DMS153 (cell line): ENCODE measurements at regions not wholly inside any gene's neighbourhood (a gene's known extent, or its start where the extent isn't known, plus 50 kb on each side); places are given as distances from the start of the nearest gene placed in this dataset.

Experiments
- DNase-seq: peaks from one replicate; lab custom pipeline; 2025; lab: John Stamatoyannopoulos, UW

GRCh38 chr12:115464111-115464581 lies 780.2 kb upstream of the TBX3 start:
- DNase-seq = no peak

DNA sequence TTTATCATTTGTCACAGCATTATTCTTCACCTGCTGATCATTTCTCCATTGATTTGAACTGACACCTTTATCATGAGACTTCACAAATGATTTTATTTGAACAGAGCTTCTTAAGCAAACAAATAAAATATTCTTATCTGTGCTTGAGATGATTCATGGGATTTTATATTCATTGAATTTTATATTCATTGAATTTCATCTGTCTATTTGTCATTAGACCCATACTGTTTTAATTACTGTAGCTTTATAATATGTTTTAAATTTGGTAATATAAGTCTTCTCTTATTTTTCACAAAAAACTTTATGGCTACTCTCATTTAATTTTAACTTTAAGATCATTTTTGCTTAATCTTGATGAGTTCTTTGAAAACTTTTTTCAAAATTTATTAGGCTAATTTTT lies 777.4 kb upstream of the TBX3 start:
- no peak for DNase-seq

- DNase-seq = no peak
Measured at GRCh38 chr12:115457798-115458197, 773.8 kb upstream of the TBX3 start.

GRCh38 chr12:115456946-115457689 lies 773.1 kb upstream of the TBX3 start:
- peak; percentile 79 for DNase-seq

GRCh38 chr12:115455268-115455681 lies 771.3 kb upstream of the TBX3 start:
- DNase-seq = no peak

GRCh38 chr12:115452751-115453281 lies 768.8 kb upstream of the TBX3 start:
- no peak for DNase-seq

DNA sequence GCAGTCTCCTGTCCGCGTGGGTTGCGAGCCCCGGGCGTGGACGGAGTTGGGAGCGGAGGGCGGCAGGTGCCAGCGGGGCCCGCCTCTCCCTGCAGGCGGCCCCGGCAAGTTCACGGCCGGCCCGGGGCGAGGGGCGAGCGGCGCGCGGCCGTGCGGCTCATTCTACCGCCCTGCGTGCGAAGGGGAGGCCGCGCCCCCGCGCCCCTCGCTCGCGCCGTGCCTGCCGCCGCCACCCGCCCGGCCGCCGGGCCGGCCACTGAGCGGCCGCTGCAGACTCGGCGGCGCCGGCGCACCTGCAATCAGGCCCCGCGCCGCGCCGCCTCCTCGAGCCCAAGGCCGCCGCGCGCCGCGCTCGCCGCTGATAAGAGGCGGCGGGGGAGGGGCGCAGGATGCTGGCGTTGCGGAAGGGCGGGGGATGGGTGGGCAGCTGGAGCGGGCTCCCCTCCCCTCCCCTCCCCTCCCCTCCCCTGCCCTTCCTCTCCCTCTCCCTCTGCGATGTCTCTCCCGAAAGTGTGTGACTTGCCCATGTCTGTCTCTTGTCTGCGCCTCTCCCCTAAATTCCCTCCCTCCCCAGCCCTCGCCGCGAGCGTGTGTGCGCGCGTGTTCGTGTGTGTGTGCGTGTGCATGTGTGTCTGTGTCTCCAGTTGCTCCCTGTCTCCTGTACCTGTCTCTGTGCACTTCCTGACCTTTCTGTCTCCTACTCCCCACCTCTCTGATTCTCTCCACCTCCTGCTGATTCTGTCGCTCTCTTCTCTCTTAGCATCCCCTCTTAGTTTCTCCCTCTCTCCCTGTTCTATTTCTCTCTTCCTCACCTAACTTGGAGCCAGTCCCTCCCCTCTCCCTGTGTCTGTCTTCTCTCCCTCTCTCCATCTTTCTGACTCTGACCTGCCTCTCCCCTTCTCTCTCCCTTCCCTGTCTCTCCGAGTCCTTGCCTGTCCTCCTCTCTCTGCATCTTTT lies 768.1 kb upstream of the TBX3 start:
- peak; percentile 60 for DNase-seq

- no peak for DNase-seq
Measured at GRCh38 chr12:115451151-115451779, 767.3 kb upstream of the TBX3 start.

DNA sequence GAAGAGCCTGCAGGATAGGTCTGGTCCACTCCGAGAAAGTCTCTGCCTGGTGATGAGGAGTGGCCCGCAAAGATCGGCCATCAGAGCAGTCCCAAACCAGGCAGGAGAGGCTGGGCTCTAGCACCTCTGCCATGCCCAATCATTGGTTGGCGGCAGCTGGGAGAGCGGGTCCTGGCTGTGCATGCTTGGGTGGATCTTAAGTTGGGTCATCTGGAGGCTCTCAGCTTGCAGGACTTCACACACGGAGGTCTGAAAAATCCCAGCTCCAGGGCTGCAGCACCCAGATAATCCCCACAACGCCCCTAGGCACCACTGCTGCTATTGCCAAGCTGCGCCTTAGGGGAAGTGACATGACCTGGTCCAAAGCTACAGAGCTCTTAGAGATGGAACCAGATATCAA lies 766.7 kb upstream of the TBX3 start:
- DNase-seq = no peak

DNA sequence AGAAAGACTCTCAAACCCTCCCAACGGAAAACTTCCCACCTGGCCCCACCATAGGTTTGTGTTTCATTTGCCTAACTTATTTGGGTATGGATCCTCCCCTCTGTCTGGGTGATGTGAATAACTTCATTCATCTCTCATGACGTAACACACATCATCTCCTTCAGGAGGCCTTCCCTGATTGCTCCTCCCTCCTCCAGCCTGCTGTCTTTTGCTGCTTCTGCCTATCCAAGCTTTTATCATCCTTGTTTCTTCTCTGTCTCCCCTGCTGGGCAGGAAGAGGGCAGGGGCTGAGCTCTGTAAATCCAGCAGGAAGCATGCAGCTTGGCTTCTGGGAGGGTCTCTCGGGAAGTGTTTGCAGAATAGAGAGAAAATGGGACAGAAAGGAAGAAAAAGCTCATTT lies 766.0 kb upstream of the TBX3 start:
- DNase-seq = no peak

- DNase-seq = no peak
Measured at GRCh38 chr12:115449526-115449925, 765.6 kb upstream of the TBX3 start.

DNA sequence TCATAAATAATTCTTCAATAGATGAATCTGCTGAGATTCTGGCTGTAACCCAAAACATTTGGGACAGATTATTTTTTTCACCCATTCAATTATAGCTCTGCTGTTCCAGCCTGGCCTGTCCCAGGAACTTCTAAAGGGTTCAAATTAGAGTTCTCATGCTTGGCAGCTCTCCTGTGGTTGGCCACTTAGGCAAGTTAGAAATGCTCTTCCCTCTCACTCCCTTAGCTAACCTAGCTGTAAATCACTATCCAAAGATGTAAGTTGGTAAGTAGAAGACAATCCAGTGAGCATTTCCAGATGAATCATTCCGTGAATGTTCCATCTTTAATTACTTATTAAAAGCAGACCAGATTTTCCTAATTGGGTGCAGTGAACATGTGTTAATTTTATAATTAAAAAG lies 760.4 kb upstream of the TBX3 start:
- DNase-seq = no peak

DNA sequence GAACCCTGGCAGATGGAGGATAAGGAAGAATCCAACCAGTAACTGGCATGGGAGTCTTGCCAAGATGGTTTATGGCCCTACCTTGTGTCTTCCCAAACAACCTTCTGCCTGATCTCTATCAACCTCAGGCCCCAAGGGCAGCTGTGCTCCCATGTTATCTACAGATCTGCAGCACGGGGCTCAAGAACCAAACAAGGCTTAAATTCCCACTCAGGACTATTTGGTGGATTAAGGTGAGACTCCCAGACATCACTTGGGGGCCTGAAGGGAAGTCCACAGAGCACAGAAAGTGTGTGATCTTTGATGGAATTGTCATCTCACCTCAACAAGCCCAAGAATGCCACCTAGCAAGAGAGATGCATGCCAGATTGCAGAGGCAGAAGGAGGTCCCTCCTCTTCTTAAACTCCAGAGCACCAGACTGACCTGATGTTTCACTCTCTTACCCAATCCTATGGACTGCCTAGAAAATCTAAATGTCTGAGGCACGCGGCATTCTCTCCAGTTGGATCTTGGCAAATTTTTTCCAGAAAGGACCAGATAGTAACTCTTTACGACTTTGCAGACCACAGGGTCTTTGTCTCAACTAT lies 759.5 kb upstream of the TBX3 start:
- DNase-seq = peak; percentile 42

- DNase-seq = peak; percentile 27
Measured at GRCh38 chr12:115440438-115440837, 756.5 kb upstream of the TBX3 start.

DNA sequence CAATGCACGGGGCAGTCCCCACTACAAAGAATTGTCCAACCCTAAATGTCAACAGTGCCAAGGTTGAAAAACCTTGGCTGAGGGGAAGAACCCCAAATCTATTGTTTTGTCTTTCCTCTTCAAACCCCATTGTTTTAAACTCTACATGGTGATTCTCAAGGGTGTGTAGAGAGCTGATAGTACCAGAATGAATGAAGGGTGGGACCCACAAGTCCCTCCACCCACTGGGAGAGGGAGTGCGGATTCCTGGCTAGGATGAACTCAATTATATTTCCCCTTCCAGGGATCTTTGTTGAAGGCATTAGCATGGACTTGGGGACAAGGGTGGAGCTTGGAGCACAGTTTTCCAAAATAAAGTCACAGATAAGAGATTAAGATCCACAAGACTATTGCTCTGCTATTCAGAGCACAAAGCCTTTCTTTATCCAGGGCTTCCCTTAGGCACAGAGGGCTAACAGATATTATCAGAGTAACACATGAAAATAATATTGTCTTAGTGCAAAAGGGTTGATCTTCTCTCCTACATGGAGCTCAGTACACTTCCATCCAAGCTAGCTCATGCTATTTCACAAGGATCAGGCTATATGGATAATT lies 755.1 kb upstream of the TBX3 start:
- DNase-seq = no peak

DNA sequence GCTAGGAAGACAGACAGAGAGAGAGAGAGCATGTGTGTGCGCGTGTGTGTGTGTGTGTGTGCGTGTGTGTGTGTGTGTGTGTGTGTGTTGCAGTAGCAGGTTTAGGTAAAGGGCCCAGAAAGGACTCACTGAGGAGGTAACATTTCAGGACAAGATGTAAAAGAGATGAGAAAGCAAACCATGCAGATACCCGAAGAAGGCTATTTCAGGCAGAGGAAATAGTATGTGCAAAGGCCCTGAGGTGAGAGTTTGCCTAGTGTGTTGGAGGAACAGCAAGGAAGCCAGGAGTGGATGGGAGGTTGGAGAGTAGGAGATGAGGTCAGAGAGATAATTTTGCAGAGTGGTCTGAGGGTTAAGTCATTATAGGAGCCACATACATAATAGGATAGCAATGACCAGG lies 754.3 kb upstream of the TBX3 start:
- no peak for DNase-seq

- peak; percentile 95 for DNase-seq
Measured at GRCh38 chr12:115437061-115437567, 753.1 kb upstream of the TBX3 start.

DNA sequence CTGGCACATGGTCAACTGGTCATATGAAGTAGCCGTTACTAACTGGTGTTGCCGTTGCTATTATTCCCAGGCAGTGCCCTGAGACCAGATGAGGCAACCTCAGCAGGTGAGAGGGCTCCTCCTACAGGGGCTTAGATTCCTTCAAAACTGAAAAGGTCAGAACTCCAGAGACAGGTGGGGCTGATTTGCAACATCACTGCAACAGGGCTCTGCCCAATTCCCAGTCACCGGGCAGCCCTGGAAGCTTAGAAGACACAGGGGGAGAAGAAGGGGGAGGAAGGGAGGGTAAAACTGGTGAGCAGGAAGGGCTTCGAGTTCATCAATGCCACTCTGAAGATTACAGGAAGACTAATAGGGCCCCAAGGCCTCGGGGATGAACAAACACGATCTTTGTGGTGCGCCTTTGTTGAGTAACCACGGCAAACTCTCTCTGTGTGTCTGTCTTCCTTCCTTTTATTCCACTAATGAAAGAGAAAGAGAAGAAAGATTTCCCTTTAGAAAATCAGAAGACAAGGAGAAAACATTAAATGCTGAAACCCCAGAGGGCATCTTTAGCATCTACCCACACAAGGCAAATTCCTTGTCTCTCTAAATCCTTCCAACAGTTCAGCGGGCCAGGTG lies 749.1 kb upstream of the TBX3 start:
- DNase-seq = peak; percentile 11

- DNase-seq = no peak
Measured at GRCh38 chr12:115430636-115431035, 746.7 kb upstream of the TBX3 start.

GRCh38 chr12:115426732-115427131 lies 742.8 kb upstream of the TBX3 start:
- DNase-seq = no peak

GRCh38 chr12:115424003-115424402 lies 740.0 kb upstream of the TBX3 start:
- no peak for DNase-seq
